ENCODE measurements at regions not wholly inside any gene's neighbourhood (a gene's known extent, or its start where the extent isn't known, plus 50 kb on each side); places are given as distances from the start of the nearest gene placed in this dataset.

GRCh38 chr18:73660931-73661856 is 486.4 kb downstream of the FBXO15 start:
- 33% methylated on average over 1 of the region's 5 CpGs for WGBS (ENCODE audit: insufficient coverage, low lambda C conversion rate)
- no peak for DNase-seq
- H3K4me3 ChIP-seq (ENCODE audit: low read length): no peak overlapping the region
- H3K36me3 ChIP-seq (ENCODE audit: control insufficient read depth, insufficient read depth, low read length): no peaks in the 10 kb centered on the region
- H3K4me1 ChIP-seq (ENCODE audit: control insufficient read depth, insufficient read depth, low read length): no peaks in the 10 kb centered on the region
- no peaks in the 10 kb centered on the region for H3K9me3 ChIP-seq (ENCODE audit: control insufficient read depth, low read depth, low read length)
- no peaks in the 10 kb centered on the region for H3K27me3 ChIP-seq (ENCODE audit: control insufficient read depth, insufficient read depth, low read length)
- no peak overlapping the region for H3K27ac ChIP-seq (ENCODE audit: low read length)

- H3K9me3 ChIP-seq (ENCODE audit: control insufficient read depth, low read depth, low read length): no peaks in the 10 kb centered on the region
- no peaks in the 10 kb centered on the region for H3K27me3 ChIP-seq (ENCODE audit: control insufficient read depth, insufficient read depth, low read length)
- no peaks in the 10 kb centered on the region for H3K36me3 ChIP-seq (ENCODE audit: control insufficient read depth, insufficient read depth, low read length)
- no peak overlapping the region for H3K27ac ChIP-seq (ENCODE audit: low read length)
- DNase-seq: no peak
- no peaks in the 10 kb centered on the region for H3K4me1 ChIP-seq (ENCODE audit: control insufficient read depth, insufficient read depth, low read length)
- H3K4me3 ChIP-seq (ENCODE audit: low read length): no peak overlapping the region
These were observed 490.9 kb downstream of the FBXO15 start for GRCh38 chr18:73656691-73657090.

- no peak for DNase-seq
- Histone ChIP-seq H3K27me3 (ENCODE audit: control insufficient read depth, insufficient read depth, low read length) (no peaks in the 10 kb centered on the region), H3K9me3 (ENCODE audit: control insufficient read depth, low read depth, low read length) (no peaks in the 10 kb centered on the region), H3K4me3 (ENCODE audit: low read length) (no peak overlapping the region), H3K27ac (ENCODE audit: low read length) (no peak overlapping the region), H3K4me1 (ENCODE audit: control insufficient read depth, insufficient read depth, low read length) (no peaks in the 10 kb centered on the region), H3K36me3 (ENCODE audit: control insufficient read depth, insufficient read depth, low read length) (no peaks in the 10 kb centered on the region)
- 89% methylated on average over 3 of the region's 4 CpGs for WGBS (ENCODE audit: insufficient coverage, low lambda C conversion rate)
These were observed 493.8 kb downstream of the FBXO15 start for GRCh38 chr18:73653827-73654226.

GRCh38 chr18:73653251-73653650 is 494.4 kb downstream of the FBXO15 start:
- H3K27ac ChIP-seq (ENCODE audit: low read length): no peak overlapping the region
- no peaks in the 10 kb centered on the region for H3K36me3 ChIP-seq (ENCODE audit: control insufficient read depth, insufficient read depth, low read length)
- H3K9me3 ChIP-seq (ENCODE audit: control insufficient read depth, low read depth, low read length): no peaks in the 10 kb centered on the region
- WGBS (ENCODE audit: insufficient coverage, low lambda C conversion rate): 100% methylated on average over 1 of the region's 3 CpGs
- H3K4me3 ChIP-seq (ENCODE audit: low read length): no peak overlapping the region
- no peaks in the 10 kb centered on the region for H3K4me1 ChIP-seq (ENCODE audit: control insufficient read depth, insufficient read depth, low read length)
- DNase-seq: no peak
- no peaks in the 10 kb centered on the region for H3K27me3 ChIP-seq (ENCODE audit: control insufficient read depth, insufficient read depth, low read length)

GRCh38 chr18:73647391-73647790 is 500.2 kb downstream of the FBXO15 start:
- Histone ChIP-seq H3K4me3 (ENCODE audit: low read length) (no peak overlapping the region), H3K4me1 (ENCODE audit: control insufficient read depth, insufficient read depth, low read length) (no peaks in the 10 kb centered on the region), H3K36me3 (ENCODE audit: control insufficient read depth, insufficient read depth, low read length) (no peaks in the 10 kb centered on the region), H3K27ac (ENCODE audit: low read length) (no peak overlapping the region), H3K9me3 (ENCODE audit: control insufficient read depth, low read depth, low read length) (no peaks in the 10 kb centered on the region), H3K27me3 (ENCODE audit: control insufficient read depth, insufficient read depth, low read length) (no peaks in the 10 kb centered on the region)
- DNase-seq: no peak
- WGBS (ENCODE audit: insufficient coverage, low lambda C conversion rate): 80% methylated on average over 1 of the region's 5 CpGs

- no CpG with 5 or more reads among the region's 3 CpGs for WGBS (ENCODE audit: insufficient coverage, low lambda C conversion rate)
- no peaks in the 10 kb centered on the region for H3K36me3 ChIP-seq (ENCODE audit: control insufficient read depth, insufficient read depth, low read length)
- H3K27me3 ChIP-seq (ENCODE audit: control insufficient read depth, insufficient read depth, low read length): no peaks in the 10 kb centered on the region
- no peak overlapping the region for H3K27ac ChIP-seq (ENCODE audit: low read length)
- no peaks in the 10 kb centered on the region for H3K4me1 ChIP-seq (ENCODE audit: control insufficient read depth, insufficient read depth, low read length)
- DNase-seq: no peak
- no peak overlapping the region for H3K4me3 ChIP-seq (ENCODE audit: low read length)
- H3K9me3 ChIP-seq (ENCODE audit: control insufficient read depth, low read depth, low read length): no peaks in the 10 kb centered on the region
These were observed 500.9 kb downstream of the FBXO15 start for GRCh38 chr18:73646772-73647171.

GRCh38 chr18:73646196-73646595 is 501.4 kb downstream of the FBXO15 start:
- Histone ChIP-seq H3K9me3 (ENCODE audit: control insufficient read depth, low read depth, low read length) (no peaks in the 10 kb centered on the region), H3K4me1 (ENCODE audit: control insufficient read depth, insufficient read depth, low read length) (no peaks in the 10 kb centered on the region), H3K27ac (ENCODE audit: low read length) (no peak overlapping the region), H3K27me3 (ENCODE audit: control insufficient read depth, insufficient read depth, low read length) (no peaks in the 10 kb centered on the region), H3K4me3 (ENCODE audit: low read length) (no peak overlapping the region), H3K36me3 (ENCODE audit: control insufficient read depth, insufficient read depth, low read length) (no peaks in the 10 kb centered on the region)
- WGBS (ENCODE audit: insufficient coverage, low lambda C conversion rate): 94% methylated on average over 2 of the region's 4 CpGs
- no peak for DNase-seq

- H3K36me3 ChIP-seq (ENCODE audit: control insufficient read depth, insufficient read depth, low read length): no peaks in the 10 kb centered on the region
- no peak overlapping the region for H3K27ac ChIP-seq (ENCODE audit: low read length)
- H3K9me3 ChIP-seq (ENCODE audit: control insufficient read depth, low read depth, low read length): no peaks in the 10 kb centered on the region
- H3K4me1 ChIP-seq (ENCODE audit: control insufficient read depth, insufficient read depth, low read length): no peaks in the 10 kb centered on the region
- H3K27me3 ChIP-seq (ENCODE audit: control insufficient read depth, insufficient read depth, low read length): no peaks in the 10 kb centered on the region
- DNase-seq: no peak
- no peak overlapping the region for H3K4me3 ChIP-seq (ENCODE audit: low read length)
- no CpG with 5 or more reads among the region's 2 CpGs for WGBS (ENCODE audit: insufficient coverage, low lambda C conversion rate)
These were observed 502.4 kb downstream of the FBXO15 start for GRCh38 chr18:73645160-73645715.

GRCh38 chr18:73639788-73640187 is 507.8 kb downstream of the FBXO15 start:
- Histone ChIP-seq H3K27ac (ENCODE audit: low read length) (no peak overlapping the region), H3K27me3 (ENCODE audit: control insufficient read depth, insufficient read depth, low read length) (no peaks in the 10 kb centered on the region), H3K9me3 (ENCODE audit: control insufficient read depth, low read depth, low read length) (no peaks in the 10 kb centered on the region), H3K4me3 (ENCODE audit: low read length) (no peak overlapping the region), H3K4me1 (ENCODE audit: control insufficient read depth, insufficient read depth, low read length) (no peaks in the 10 kb centered on the region), H3K36me3 (ENCODE audit: control insufficient read depth, insufficient read depth, low read length) (no peaks in the 10 kb centered on the region)
- no peak for DNase-seq
- 94% methylated on average over 3 of the region's 6 CpGs for WGBS (ENCODE audit: insufficient coverage, low lambda C conversion rate)

- no peaks in the 10 kb centered on the region for H3K27me3 ChIP-seq (ENCODE audit: control insufficient read depth, insufficient read depth, low read length)
- H3K9me3 ChIP-seq (ENCODE audit: control insufficient read depth, low read depth, low read length): no peaks in the 10 kb centered on the region
- H3K27ac ChIP-seq (ENCODE audit: low read length): no peak overlapping the region
- DNase-seq: no peak
- no peaks in the 10 kb centered on the region for H3K36me3 ChIP-seq (ENCODE audit: control insufficient read depth, insufficient read depth, low read length)
- no peak overlapping the region for H3K4me3 ChIP-seq (ENCODE audit: low read length)
- H3K4me1 ChIP-seq (ENCODE audit: control insufficient read depth, insufficient read depth, low read length): no peaks in the 10 kb centered on the region
These were observed 508.9 kb downstream of the FBXO15 start for GRCh38 chr18:73638709-73639108.

GRCh38 chr18:73636355-73636754 is 511.3 kb downstream of the FBXO15 start:
- no peak overlapping the region for H3K4me3 ChIP-seq (ENCODE audit: low read length)
- H3K9me3 ChIP-seq (ENCODE audit: control insufficient read depth, low read depth, low read length): no peaks in the 10 kb centered on the region
- H3K36me3 ChIP-seq (ENCODE audit: control insufficient read depth, insufficient read depth, low read length): no peaks in the 10 kb centered on the region
- no peaks in the 10 kb centered on the region for H3K4me1 ChIP-seq (ENCODE audit: control insufficient read depth, insufficient read depth, low read length)
- no peaks in the 10 kb centered on the region for H3K27me3 ChIP-seq (ENCODE audit: control insufficient read depth, insufficient read depth, low read length)
- WGBS (ENCODE audit: insufficient coverage, low lambda C conversion rate): no CpG with 5 or more reads among the region's 2 CpGs
- H3K27ac ChIP-seq (ENCODE audit: low read length): no peak overlapping the region
- no peak for DNase-seq

Data from large intestine (tissue), 3 donors.